Breast epithelium (tissue), 4 donors: ENCODE measurements at regions not wholly inside any gene's neighbourhood (a gene's known extent, or its start where the extent isn't known, plus 50 kb on each side); places are given as distances from the start of the nearest gene placed in this dataset.

Experiments
- DNase-seq, 2 donors: peaks; one replicate each; pipeline ENCODE4 v3.0.0-alpha.2; 2019; ENCODE audit warnings: low spot score in 2 of 2
- H3K27ac ChIP-seq, 2 donors: fragments of 200-600 bp; sonication (generic) in 1 of 2; one replicate each; pipeline ENCODE4 v1.5.1; 2016 to 2019; ENCODE audit warnings: mild to moderate bottlenecking in 1 of 2
- H3K27me3 ChIP-seq, 2 donors: fragments of 200-600 bp; sonication (generic) in 1 of 2; one replicate each; pipeline versions ENCODE4 v1.5.1 to v1.6.0; 2017 to 2019; ENCODE audit warnings: control low read depth in 1 of 2, mild to moderate bottlenecking in 1 of 2
- H3K36me3 ChIP-seq: fragments of 200-600 bp; one replicate; pipeline ENCODE4 v1.5.1; 2019
- H3K4me1 ChIP-seq, 2 donors: fragments of 200-600 bp; sonication (generic); one replicate each; pipeline ENCODE4 v1.5.1; 2016 to 2019; ENCODE audit warnings: control low read depth in 1 of 2
- H3K4me3 ChIP-seq, 3 donors: fragments of 200-600 bp; sonication (generic); 1 replicate in 2 of 3; 2 replicates in 1 of 3; pipeline ENCODE4 v1.5.1; 2016 to 2019; ENCODE audit warnings: mild to moderate bottlenecking in 3 of 3, moderate library complexity in 2 of 3
- H3K9me3 ChIP-seq, 2 donors: fragments of 200-600 bp; sonication (generic) in 1 of 2; one replicate each; pipeline ENCODE4 v1.5.1; 2016 to 2019; ENCODE audit warnings: control low read depth in 1 of 2
- POLR2A ChIP-seq: fragments of 450-650 bp; IDR thresholded peaks from one replicate; pipeline ENCODE4 v1.6.1; 2016; ENCODE audit warnings: antibody characterized with exemption, mild to moderate bottlenecking, moderate library complexity
- POLR2AphosphoS5 ChIP-seq, 3 donors: sonication (generic); formaldehyde crosslinking; IDR thresholded peaks; one replicate each; pipeline ENCODE4 v1.6.1; 2017; ENCODE audit warnings: antibody characterized with exemption in 3 of 3
- intact Hi-C: fragments of 100-400 bp; cut with DNase I; formaldehyde crosslinking; loops from one replicate; pipeline ENCODE4 v1.15.1; 2023; ENCODE audit warnings: low total_unique reads
- TF ChIP-seq, protein P1 (sequence below), 3 donors: fragments of 450-650 bp; IDR thresholded peaks; one replicate each; pipeline ENCODE4 v1.5.1; 2016 to 2017; ENCODE audit warnings: antibody characterized with exemption in 3 of 3, mild to moderate bottlenecking in 3 of 3, moderate library complexity in 3 of 3

DNA sequence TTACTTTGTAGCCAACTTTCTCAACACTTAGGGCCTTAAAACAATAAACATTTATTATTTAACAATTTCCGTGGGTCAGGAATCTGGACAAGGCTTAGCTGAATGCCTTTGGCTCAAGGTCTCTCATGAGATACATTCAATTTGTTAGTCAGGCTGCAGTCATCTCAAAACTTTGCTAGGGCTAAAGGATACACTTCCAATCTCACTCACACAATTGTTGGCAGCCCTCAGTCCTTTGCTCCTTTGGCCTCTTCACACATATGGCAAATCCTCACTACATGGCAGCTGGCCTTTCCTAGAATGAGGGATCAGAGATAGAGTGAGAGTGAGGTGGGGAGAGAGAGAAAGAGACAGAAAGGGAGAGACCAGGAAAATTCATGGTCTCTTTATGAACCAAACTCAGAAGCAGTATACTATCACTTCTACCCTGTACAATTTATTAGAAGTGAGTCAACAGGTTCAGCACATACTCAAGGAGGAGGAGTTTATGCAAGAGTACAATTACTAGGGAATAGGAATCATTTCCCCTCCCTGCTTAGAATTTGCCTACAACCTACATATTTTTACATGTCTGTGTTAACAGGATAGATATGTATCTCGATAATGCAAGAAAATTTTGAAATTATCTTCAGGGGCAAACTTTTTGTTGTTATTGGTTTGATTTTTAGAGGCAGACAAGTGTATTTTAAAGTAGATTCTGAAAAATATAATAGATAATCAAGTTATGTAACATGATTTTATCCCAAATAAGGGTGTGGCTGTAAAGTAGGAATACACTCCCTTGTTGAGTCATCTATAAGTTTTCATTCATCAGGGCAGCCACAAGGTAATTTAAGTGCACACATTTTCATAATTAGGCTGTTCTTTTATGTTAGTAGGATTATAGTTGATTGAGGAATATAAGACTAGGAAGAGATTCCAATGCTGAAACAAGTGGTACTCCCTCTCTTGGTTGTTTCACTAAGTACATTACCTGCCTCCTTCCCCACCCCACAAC, 85.9 kb upstream of the HMGCLL1 start:
- Histone ChIP-seq H3K27me3 (no peaks in the 10 kb centered on the region), H3K9me3 (peaks cover 0 to 20% of the 10 kb centered on the region in 2 donors), H3K4me3 (no peak overlapping the region), H3K36me3 (no peaks in the 10 kb centered on the region), H3K27ac (no peak overlapping the region), H3K4me1 (no peaks in the 10 kb centered on the region)
- no peak for DNase-seq
- intact Hi-C loops, result no loop called here
- TF ChIP-seq POLR2AphosphoS5 (IDR thresholded peaks at IDR 0.05), result no peak
- TF ChIP-seq, protein P1, sequence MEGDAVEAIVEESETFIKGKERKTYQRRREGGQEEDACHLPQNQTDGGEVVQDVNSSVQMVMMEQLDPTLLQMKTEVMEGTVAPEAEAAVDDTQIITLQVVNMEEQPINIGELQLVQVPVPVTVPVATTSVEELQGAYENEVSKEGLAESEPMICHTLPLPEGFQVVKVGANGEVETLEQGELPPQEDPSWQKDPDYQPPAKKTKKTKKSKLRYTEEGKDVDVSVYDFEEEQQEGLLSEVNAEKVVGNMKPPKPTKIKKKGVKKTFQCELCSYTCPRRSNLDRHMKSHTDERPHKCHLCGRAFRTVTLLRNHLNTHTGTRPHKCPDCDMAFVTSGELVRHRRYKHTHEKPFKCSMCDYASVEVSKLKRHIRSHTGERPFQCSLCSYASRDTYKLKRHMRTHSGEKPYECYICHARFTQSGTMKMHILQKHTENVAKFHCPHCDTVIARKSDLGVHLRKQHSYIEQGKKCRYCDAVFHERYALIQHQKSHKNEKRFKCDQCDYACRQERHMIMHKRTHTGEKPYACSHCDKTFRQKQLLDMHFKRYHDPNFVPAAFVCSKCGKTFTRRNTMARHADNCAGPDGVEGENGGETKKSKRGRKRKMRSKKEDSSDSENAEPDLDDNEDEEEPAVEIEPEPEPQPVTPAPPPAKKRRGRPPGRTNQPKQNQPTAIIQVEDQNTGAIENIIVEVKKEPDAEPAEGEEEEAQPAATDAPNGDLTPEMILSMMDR (IDR thresholded peaks at IDR 0.05), result no peak
- TF ChIP-seq POLR2A, result no peak

DNA sequence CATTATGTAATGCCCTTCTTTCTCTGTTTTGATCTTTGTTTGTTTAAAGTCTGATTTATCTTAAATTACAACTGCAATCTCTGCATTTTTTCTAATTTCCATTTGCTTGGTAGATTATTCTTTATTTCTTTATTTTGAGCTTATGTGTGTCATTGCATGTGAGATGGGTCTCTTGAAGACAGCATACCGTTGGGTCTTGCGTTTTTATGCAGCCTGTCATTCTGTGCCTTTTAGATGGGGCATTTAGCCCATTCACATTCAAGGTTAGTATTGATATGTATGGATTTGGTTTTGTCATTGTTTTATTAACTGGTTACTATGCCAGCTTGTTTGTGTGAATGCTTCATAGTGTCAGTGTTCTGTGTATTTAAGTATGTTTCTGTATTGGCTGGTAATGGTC, 84.9 kb upstream of the HMGCLL1 start:
- peaks cover 0 to 20% of the 10 kb centered on the region in 2 donors for H3K9me3 ChIP-seq
- no peak for TF ChIP-seq POLR2A
- TF ChIP-seq POLR2AphosphoS5 (IDR thresholded peaks at IDR 0.05), result no peak
- no peaks in the 10 kb centered on the region for H3K27me3 ChIP-seq
- intact Hi-C loops, result no loop called here
- H3K36me3 ChIP-seq, result no peaks in the 10 kb centered on the region
- DNase-seq, result no peak
- no peak overlapping the region for H3K4me3 ChIP-seq
- no peaks in the 10 kb centered on the region for H3K4me1 ChIP-seq
- H3K27ac ChIP-seq, result no peak overlapping the region

DNA sequence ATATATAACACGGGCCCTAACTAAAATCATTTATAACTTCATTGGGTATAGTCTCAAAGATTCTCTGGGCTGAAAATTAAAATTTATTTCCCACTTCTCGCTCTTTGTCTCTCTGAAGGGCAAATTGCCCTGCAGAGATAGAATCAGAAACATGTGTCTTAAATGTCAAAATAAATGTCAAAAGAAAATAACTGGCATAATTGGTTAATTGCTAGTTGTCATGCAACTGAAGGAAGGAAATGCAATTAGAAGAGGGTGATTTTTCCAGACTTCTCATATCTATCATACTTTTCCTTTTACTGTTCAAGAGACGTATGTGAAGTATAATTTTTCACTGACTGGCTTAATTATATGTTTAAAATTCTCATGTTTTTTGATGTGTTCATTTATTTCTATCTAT, 80.3 kb upstream of the HMGCLL1 start:
- H3K4me1 ChIP-seq, result no peaks in the 10 kb centered on the region
- intact Hi-C loops, result no loop called here
- no peak overlapping the region for H3K4me3 ChIP-seq
- DNase-seq, result no peak
- no peak overlapping the region for H3K27ac ChIP-seq
- H3K9me3 ChIP-seq, result peaks cover 5 to 20% of the 10 kb centered on the region in 2 donors
- H3K27me3 ChIP-seq, result no peaks in the 10 kb centered on the region
- TF ChIP-seq, protein P1 (IDR thresholded peaks at IDR 0.05), result no peak
- TF ChIP-seq POLR2AphosphoS5 (IDR thresholded peaks at IDR 0.05) (no peak), POLR2A (no peak)
- H3K36me3 ChIP-seq, result no peaks in the 10 kb centered on the region

DNA sequence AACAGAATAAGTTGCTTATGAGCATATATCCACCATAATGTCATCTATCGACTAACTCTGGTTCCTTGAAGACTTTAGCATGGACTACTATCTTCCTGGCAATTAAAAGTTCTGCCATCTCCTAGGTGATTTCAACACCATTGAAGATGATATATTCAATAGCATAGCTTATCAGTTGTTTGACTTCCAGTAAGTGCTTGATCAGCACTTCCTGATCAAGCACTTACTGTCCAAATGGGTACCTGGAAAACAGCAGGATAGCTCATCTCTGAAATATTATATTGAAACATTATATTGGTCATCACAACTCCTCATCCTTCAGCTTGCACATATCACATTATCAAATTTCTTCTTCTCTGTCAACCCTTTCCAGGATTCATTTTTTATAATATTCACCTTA, 75.5 kb upstream of the HMGCLL1 start:
- peaks cover 0 to 5% of the 10 kb centered on the region in 2 donors for H3K9me3 ChIP-seq
- H3K4me3 ChIP-seq, result no peak overlapping the region
- no peak overlapping the region for H3K27ac ChIP-seq
- no peak for TF ChIP-seq POLR2AphosphoS5 (IDR thresholded peaks at IDR 0.05)
- no peak for TF ChIP-seq POLR2A
- TF ChIP-seq, protein P1 (IDR thresholded peaks at IDR 0.05), result no peak
- intact Hi-C loops, result no loop called here
- no peaks in the 10 kb centered on the region for H3K27me3 ChIP-seq
- no peak for DNase-seq
- no peaks in the 10 kb centered on the region for H3K36me3 ChIP-seq
- H3K4me1 ChIP-seq, result no peaks in the 10 kb centered on the region

DNA sequence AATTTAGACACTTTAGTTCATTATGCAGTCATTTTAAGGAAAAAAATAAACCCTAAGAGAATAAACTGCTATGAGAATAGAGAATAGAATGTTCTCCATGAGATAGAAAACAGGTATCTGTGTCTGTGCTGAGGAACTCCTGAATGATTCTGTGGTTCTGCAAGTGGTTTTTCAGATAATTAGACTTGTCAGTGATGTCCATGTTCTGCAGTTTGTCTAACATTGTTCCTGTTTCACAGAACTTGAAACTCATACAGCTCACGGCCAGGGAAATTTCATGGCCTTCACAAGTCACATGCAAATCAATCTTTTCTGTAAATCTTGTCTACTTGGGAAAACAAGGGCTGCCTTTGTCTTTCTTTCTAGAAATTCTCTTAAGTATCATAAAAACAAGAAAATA, 73.4 kb upstream of the HMGCLL1 start:
- no peaks in the 10 kb centered on the region for H3K27me3 ChIP-seq
- peaks cover 0 to under 1% of the 10 kb centered on the region in 2 donors for H3K9me3 ChIP-seq
- no peaks in the 10 kb centered on the region for H3K4me1 ChIP-seq
- H3K27ac ChIP-seq, result no peak overlapping the region
- no peak overlapping the region for H3K4me3 ChIP-seq
- H3K36me3 ChIP-seq, result no peaks in the 10 kb centered on the region
- TF ChIP-seq POLR2AphosphoS5 (IDR thresholded peaks at IDR 0.05) (no peak), POLR2A (no peak)
- TF ChIP-seq, protein P1 (IDR thresholded peaks at IDR 0.05), result no peak
- DNase-seq, result no peak
- intact Hi-C loops, result no loop called here
